CD14-positive monocyte (primary cell): ENCODE measurements at regions not wholly inside any gene's neighbourhood (a gene's known extent, or its start where the extent isn't known, plus 50 kb on each side); places are given as distances from the start of the nearest gene placed in this dataset.

ENCODE experiments used
- DNase-seq, 3 donors: peaks; one replicate each; pipeline ENCODE4 v3.0.0-alpha.2; 2011 to 2022
- H2AFZ ChIP-seq: 2 replicates; pipeline ENCODE4 v1.6.0; 2012; ENCODE audit warnings: mild to moderate bottlenecking, low read depth, low read length, inconsistent platforms; ENCODE audit not compliant: insufficient read depth, poor library complexity, severe bottlenecking
- H3K27ac ChIP-seq, 2 donors: 1 replicate in 1 of 2; 2 replicates in 1 of 2; pipeline ENCODE4 v1.5.1; 2012 to 2013; ENCODE audit warnings: low read length in 2 of 2, control low read depth in 1 of 2, inconsistent platforms in 1 of 2, low read depth in 1 of 2, mild to moderate bottlenecking in 1 of 2
- H3K27me3 ChIP-seq, 2 donors: one replicate each; pipeline versions ENCODE4 v1.6.0 to v1.6.1; 2011 to 2013; ENCODE audit warnings: low read length in 2 of 2; ENCODE audit not compliant: control insufficient read depth in 2 of 2, insufficient read depth in 2 of 2
- H3K36me3 ChIP-seq, 2 donors: replicated peaks in 1 of 2; 1 replicate in 1 of 2; 2 replicates in 1 of 2; pipeline versions ENCODE4 v1.5.1 to v1.6.1; 2012 to 2013; ENCODE audit warnings: low read length in 2 of 2, control low read depth in 1 of 2, inconsistent platforms in 1 of 2, mild to moderate bottlenecking in 1 of 2; ENCODE audit not compliant: insufficient read depth in 2 of 2, control insufficient read depth in 1 of 2
- H3K4me1 ChIP-seq, 2 donors: 1 replicate in 1 of 2; 2 replicates in 1 of 2; pipeline versions ENCODE4 v1.5.1 to v1.6.1; 2012 to 2013; ENCODE audit warnings: low read length in 2 of 2, control low read depth in 1 of 2, inconsistent platforms in 1 of 2, mild to moderate bottlenecking in 1 of 2, moderate library complexity in 1 of 2; ENCODE audit not compliant: insufficient read depth in 2 of 2, control insufficient read depth in 1 of 2
- H3K4me2 ChIP-seq: replicated peaks from 2 replicates; pipeline ENCODE3; 2012; ENCODE audit warnings: low read length, moderate library complexity, mild to moderate bottlenecking; ENCODE audit not compliant: poor library complexity, severe bottlenecking; ENCODE audit errors: extremely low read depth
- H3K4me3 ChIP-seq, 3 experiments: fragments of 200-600 bp in 1 of 3; sonication (generic) in 1 of 3; replicated peaks in 1 of 3; 1 replicate in 2 of 3; 2 replicates in 1 of 3; pipeline ENCODE4 v1.5.1; 2011 to 2013; ENCODE audit warnings: low read length in 3 of 3, mild to moderate bottlenecking in 3 of 3, control low read depth in 2 of 3, low read depth in 2 of 3, inconsistent platforms in 1 of 3, moderate library complexity in 1 of 3
- H3K79me2 ChIP-seq: 2 replicates; pipeline ENCODE4 v1.6.0; 2012; ENCODE audit warnings: mild to moderate bottlenecking, control low read depth, inconsistent platforms, low read length, moderate library complexity; ENCODE audit not compliant: insufficient read depth
- H3K9ac ChIP-seq: 2 replicates; pipeline ENCODE4 v1.6.0; 2017; ENCODE audit warnings: low read length, mild to moderate bottlenecking; ENCODE audit not compliant: insufficient read depth, poor library complexity, severe bottlenecking
- H3K9me3 ChIP-seq, 2 donors: replicated peaks in 1 of 2; 1 replicate in 1 of 2; 2 replicates in 1 of 2; pipeline versions ENCODE4 v1.5.1 to v1.6.1; 2012 to 2013; ENCODE audit warnings: low read length in 2 of 2, control low read depth in 1 of 2; ENCODE audit not compliant: control insufficient read depth in 1 of 2, insufficient read depth in 1 of 2
- H4K20me1 ChIP-seq: 2 replicates; pipeline ENCODE4 v1.6.0; 2012; ENCODE audit warnings: mild to moderate bottlenecking, low read length, control low read depth, moderate library complexity; ENCODE audit not compliant: insufficient read depth
- H3K27ac Mint-ChIP-seq, 7 donors: one replicate each; pipeline ENCODE4 v1.8.0; 2020; ENCODE audit warnings: mild to moderate bottlenecking in 7 of 7, mixed read lengths in 7 of 7, moderate library complexity in 6 of 7, inconsistent platforms in 2 of 7
- H3K27me3 Mint-ChIP-seq, 3 donors: one replicate each; pipeline ENCODE4 v1.8.0; 2021 to 2022; ENCODE audit warnings: low read depth in 3 of 3, mild to moderate bottlenecking in 3 of 3, mixed read lengths in 3 of 3, moderate library complexity in 3 of 3, inconsistent platforms in 1 of 3
- H3K36me3 Mint-ChIP-seq, 2 donors: one replicate each; pipeline ENCODE4 v1.8.0; 2020; ENCODE audit warnings: mixed read lengths in 2 of 2, inconsistent platforms in 1 of 2, mild to moderate bottlenecking in 1 of 2
- H3K4me1 Mint-ChIP-seq: one replicate; pipeline ENCODE4 v1.8.0; 2020; ENCODE audit warnings: mild to moderate bottlenecking, mixed read lengths
- H3K4me3 Mint-ChIP-seq, 2 donors: one replicate each; pipeline ENCODE4 v1.8.0; 2020; ENCODE audit warnings: mild to moderate bottlenecking in 2 of 2, mixed read lengths in 2 of 2, moderate library complexity in 1 of 2
- H3K9me3 Mint-ChIP-seq, 7 donors: one replicate each; pipeline ENCODE4 v1.8.0; 2020 to 2022; ENCODE audit warnings: mixed read lengths in 7 of 7, mild to moderate bottlenecking in 6 of 7, moderate library complexity in 6 of 7, inconsistent platforms in 2 of 7
- CTCF ChIP-seq: fragments of 200-600 bp; IDR thresholded peaks from one replicate; pipeline ENCODE4 v1.8.0; 2022; ENCODE audit warnings: antibody characterized with exemption, mild to moderate bottlenecking
- WGBS: methylation state at CpG from one replicate; pipeline ENCODE4 v1.1.5; 2013; ENCODE audit warnings: missing lambda C conversion rate; ENCODE audit not compliant: insufficient coverage; 5-methylcytosine and 5-hydroxymethylcytosine counted together
- intact Hi-C, 2 donors: fragments of 100-400 bp; cut with micrococcal nuclease; formaldehyde crosslinking; loops; one replicate each; pipeline versions ENCODE4 v1.15.0 to v1.15.1; 2023

GRCh38 chr10:76643511-76643911, 994.1 kb downstream of the KCNMA1 start:
- Histone ChIP-seq H3K4me2 (no peak overlapping the region), H2AFZ (no peak overlapping the region), H3K79me2 (no peaks in the 10 kb centered on the region), H3K9me3 (no peaks in the 10 kb centered on the region), H3K4me3 (no peak overlapping the region), H3K9ac (no peak overlapping the region), H4K20me1 (no peaks in the 10 kb centered on the region), H3K36me3 (no peaks in the 10 kb centered on the region), H3K27ac (no peak overlapping the region), H3K4me1 (no peaks in the 10 kb centered on the region), H3K27me3 (no peaks in the 10 kb centered on the region)
- intact Hi-C loops, result no loop called here
- 100% methylated on average over 1 of the region's 4 CpGs for WGBS
- Mint-ChIP-seq H3K9me3 (peaks cover 0 to 3% (median 0%) of the 10 kb centered on the region in 7 donors), H3K27ac (no peak overlapping the region), H3K4me3 (no peak overlapping the region), H3K27me3 (peaks cover 0 to 4% (median 1%) of the 10 kb centered on the region in 3 donors), H3K4me1 (no peaks in the 10 kb centered on the region), H3K36me3 (no peaks in the 10 kb centered on the region)
- no peak for TF ChIP-seq CTCF
- DNase-seq, result no peak

GRCh38 chr10:76642358-76642757, 995.2 kb downstream of the KCNMA1 start:
- WGBS, result 90% methylated on average over 1 of the region's 1 CpG
- H3K4me3 Mint-ChIP-seq, result no peak overlapping the region

More at GRCh38 chr10:76642358-76642757, 995.2 kb downstream of the KCNMA1 start:
- Histone ChIP-seq H3K4me2 (no peak overlapping the region), H3K27ac (no peak overlapping the region), H3K9ac (no peak overlapping the region), H3K9me3 (no peaks in the 10 kb centered on the region), H3K27me3 (no peaks in the 10 kb centered on the region), H3K36me3 (no peaks in the 10 kb centered on the region), H2AFZ (no peak overlapping the region), H3K4me1 (no peaks in the 10 kb centered on the region), H3K79me2 (no peaks in the 10 kb centered on the region), H3K4me3 (no peak overlapping the region), H4K20me1 (no peaks in the 10 kb centered on the region)
- TF ChIP-seq CTCF, result no peak
- Mint-ChIP-seq H3K36me3 (no peaks in the 10 kb centered on the region), H3K27ac (no peak overlapping the region), H3K9me3 (peaks cover 0 to 3% (median 0%) of the 10 kb centered on the region in 7 donors), H3K4me1 (no peaks in the 10 kb centered on the region), H3K27me3 (peaks cover 0 to 4% (median 1%) of the 10 kb centered on the region in 3 donors)
- no peak for DNase-seq
- intact Hi-C loops, result no loop called here
